HG02571 (cell line): ENCODE measurements at regions not wholly inside any gene's neighbourhood (a gene's known extent, or its start where the extent isn't known, plus 50 kb on each side); places are given as distances from the start of the nearest gene placed in this dataset.

Source experiments
- ATAC-seq: cut with Tn5 transposase; IDR thresholded peaks from one replicate; pipeline ENCODE4 v1.9.1; 2021; ENCODE audit warnings: mild to moderate bottlenecking, moderate library complexity; ENCODE audit not compliant: unreplicated experiment

DNA sequence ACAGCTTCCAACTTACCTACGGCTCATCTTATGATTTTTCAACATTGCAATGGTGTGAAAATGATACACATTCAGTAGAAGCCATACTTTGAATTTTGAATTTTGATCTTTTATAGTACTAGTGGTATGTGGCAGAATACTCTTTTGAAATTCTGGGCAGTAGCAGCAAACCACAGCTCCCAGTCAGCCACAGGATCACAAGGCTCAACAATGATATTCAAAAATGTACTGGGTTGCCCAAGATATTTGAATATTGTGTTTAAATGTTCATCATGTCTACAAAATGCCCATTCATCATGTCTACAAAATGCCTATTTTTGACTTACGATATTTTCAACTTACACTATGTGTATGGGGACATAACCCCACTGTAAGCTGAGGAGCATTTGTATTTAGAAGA, 81.3 kb upstream of the PRR16 start:
- ATAC-seq = no peak

DNA sequence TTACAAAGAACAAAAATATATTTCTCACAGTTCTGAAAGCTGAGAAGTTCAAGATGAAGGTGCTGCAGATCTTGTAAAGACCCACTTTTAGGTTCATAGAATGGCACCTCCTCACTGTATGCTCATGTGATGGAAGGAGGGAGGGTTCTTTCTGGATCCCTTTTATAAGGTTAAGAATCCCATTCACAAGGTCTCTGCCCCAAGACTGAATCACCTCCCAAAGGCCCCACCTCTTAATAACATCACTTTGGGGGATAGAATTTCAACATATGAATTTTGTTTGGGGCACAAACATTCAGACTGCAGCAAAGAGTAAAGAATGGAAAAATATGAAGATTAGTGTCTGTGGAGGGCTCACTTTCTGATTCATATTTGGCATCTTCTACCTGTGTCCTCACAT, 77.1 kb upstream of the PRR16 start:
- ATAC-seq = no peak

- ATAC-seq = no peak
Observed at GRCh38 chr5:120388016-120388781, 75.9 kb upstream of the PRR16 start.

- ATAC-seq = no peak
Observed at GRCh38 chr5:120394259-120394658, 69.8 kb upstream of the PRR16 start.

- no peak for ATAC-seq
Observed at GRCh38 chr5:120396186-120396585, 67.9 kb upstream of the PRR16 start.

DNA sequence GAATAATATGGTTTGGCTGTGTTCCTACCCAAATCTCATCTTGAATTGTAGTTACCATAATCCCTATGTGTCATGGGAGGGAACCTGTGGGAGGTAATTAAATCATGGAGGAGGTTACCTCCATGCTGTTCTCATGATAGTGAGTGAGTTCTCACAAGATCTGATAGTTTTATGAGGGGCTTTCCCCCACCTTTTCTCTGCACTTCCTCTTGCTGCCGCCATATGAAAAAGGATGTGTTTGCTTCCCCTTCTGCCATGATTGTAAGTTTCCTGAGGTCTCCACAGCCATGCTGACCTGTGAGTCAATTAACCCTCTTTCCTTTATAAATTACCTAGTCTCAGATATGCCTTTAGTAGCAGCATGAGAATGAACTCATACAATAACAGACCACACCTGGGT, 63.7 kb upstream of the PRR16 start:
- ATAC-seq = no peak

- ATAC-seq = no peak
Observed at GRCh38 chr5:120402606-120403005, 61.5 kb upstream of the PRR16 start.

DNA sequence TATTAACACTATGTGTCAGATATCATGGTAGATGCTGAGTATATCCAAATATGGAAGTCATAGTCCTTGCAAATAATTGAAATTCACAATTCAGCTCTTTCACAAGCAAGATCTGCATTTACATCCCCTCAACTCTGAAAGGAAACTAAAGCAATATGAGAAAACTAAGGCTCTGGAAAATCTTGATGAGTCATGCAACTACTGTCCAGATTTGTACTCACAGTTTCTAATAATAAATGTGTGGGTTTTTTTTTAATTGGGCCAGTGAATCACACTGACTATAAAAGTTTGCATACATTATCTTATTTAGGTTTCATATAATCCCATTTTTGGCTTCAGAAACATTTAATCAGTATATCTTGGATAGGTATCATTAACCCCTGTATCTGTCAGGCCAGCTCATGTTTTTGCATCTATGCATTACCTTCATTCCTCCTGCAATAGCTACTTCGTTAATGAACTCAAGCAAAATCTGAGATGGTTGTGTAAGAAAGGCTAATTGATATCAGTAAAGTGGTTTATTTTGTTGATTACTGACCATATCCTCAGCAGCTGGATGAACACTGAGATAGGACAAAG, 58.7 kb upstream of the PRR16 start:
- no peak for ATAC-seq

DNA sequence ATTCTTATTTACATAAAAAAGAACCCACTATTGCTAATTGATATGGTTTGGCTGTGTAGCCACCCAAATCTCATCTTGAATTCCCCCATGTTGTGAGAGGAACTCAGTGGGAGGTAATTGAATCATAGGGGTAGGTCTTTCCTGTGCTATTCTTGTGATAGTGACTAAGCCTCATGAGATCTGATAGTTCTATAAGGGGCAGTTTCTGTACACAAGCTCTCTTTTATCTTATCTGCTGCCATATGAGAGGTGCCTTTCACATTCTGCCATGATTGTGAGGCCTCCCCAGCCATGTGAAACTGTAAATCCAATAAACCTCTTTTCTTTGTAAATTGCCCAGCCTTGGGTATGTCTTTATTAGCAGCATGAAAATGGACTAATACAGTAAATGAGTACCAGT, 58.2 kb upstream of the PRR16 start:
- no peak for ATAC-seq

- no peak for ATAC-seq
Observed at GRCh38 chr5:120413686-120414085, 50.4 kb upstream of the PRR16 start.
